ENCODE measurements at regions not wholly inside any gene's neighbourhood (a gene's known extent, or its start where the extent isn't known, plus 50 kb on each side); places are given as distances from the start of the nearest gene placed in this dataset.

DNA sequence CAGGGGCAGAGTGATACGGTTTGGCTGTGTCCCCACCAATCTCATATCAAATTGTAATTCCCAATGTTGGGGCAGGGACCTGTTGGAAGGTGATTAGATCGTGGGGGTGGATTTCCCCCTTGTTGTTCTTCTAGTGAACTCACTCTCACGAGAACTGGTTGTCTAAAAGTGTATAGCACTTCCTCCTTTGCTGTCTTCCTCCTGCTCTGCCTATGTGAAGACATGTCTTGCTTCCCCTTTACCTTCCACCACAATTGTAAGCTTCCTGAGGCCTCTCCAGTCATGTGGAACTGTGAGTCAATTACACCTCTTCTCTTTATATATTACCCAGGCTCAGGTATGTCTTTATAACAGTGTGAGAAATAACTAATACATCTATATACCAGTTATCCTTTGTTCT lies 706.4 kb upstream of the KLHL1 start:
- H3K4me3 Mint-ChIP-seq, result no peak overlapping the region
- no peaks in the 10 kb centered on the region for H3K36me3 Mint-ChIP-seq (ENCODE audit: low read depth)
- DNase-seq, result no peak
- TF ChIP-seq, protein P1, sequence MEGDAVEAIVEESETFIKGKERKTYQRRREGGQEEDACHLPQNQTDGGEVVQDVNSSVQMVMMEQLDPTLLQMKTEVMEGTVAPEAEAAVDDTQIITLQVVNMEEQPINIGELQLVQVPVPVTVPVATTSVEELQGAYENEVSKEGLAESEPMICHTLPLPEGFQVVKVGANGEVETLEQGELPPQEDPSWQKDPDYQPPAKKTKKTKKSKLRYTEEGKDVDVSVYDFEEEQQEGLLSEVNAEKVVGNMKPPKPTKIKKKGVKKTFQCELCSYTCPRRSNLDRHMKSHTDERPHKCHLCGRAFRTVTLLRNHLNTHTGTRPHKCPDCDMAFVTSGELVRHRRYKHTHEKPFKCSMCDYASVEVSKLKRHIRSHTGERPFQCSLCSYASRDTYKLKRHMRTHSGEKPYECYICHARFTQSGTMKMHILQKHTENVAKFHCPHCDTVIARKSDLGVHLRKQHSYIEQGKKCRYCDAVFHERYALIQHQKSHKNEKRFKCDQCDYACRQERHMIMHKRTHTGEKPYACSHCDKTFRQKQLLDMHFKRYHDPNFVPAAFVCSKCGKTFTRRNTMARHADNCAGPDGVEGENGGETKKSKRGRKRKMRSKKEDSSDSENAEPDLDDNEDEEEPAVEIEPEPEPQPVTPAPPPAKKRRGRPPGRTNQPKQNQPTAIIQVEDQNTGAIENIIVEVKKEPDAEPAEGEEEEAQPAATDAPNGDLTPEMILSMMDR (conservative IDR thresholded peaks at IDR 0.05), result no peak
- 83 to 100% methylated on average over 1 to 3 of the region's 3 CpGs for WGBS, 2 experiments (ENCODE audit: insufficient coverage in 1 of 2, insufficient read length in 1 of 2)
- Histone ChIP-seq H3K27ac (ENCODE audit: low read depth, low read length) (no peak overlapping the region), H3K4me3 (ENCODE audit: low read length) (no peak overlapping the region), H3K9me3 (ENCODE audit: control insufficient read depth, low read length) (no peaks in the 10 kb centered on the region), H3K27me3 (ENCODE audit: control insufficient read depth, insufficient read depth, low read length, poor library complexity, severe bottlenecking) (no peaks in the 10 kb centered on the region), H3K9ac (ENCODE audit: extremely low read depth, low read length, poor library complexity, severe bottlenecking) (no peak overlapping the region), H3K36me3 (ENCODE audit: control insufficient read depth, insufficient read depth, low read length) (no peaks in the 10 kb centered on the region), H3K4me1 (ENCODE audit: control insufficient read depth, insufficient read depth, low read length) (no peaks in the 10 kb centered on the region)
- peaks cover 5% of the 10 kb centered on the region for H3K4me1 Mint-ChIP-seq
- no peaks in the 10 kb centered on the region for H3K9me3 Mint-ChIP-seq
- no peak overlapping the region for H3K27ac Mint-ChIP-seq
- H3K27me3 Mint-ChIP-seq (ENCODE audit: insufficient read depth), result no peaks in the 10 kb centered on the region

DNA sequence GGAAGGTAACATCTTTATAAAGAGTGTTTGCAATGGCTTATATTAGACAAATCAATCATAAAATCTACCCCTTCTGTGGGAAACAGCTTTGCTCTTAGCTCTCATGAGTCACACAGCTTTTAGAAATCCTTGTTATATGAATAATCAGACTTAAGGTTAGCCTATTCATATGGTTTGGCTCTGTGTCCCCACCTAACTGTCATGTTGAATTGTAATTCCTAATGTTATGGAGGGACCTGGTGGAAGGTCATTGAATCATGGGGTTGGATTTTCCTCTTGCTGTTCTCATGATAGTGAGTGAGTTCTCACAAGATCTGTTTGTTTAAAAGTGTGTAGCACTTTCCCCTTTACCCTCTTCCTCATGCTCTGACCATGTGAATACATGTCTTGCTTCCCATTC lies 704.2 kb upstream of the KLHL1 start:
- Histone ChIP-seq H3K36me3 (ENCODE audit: control insufficient read depth, insufficient read depth, low read length) (no peaks in the 10 kb centered on the region), H3K27ac (ENCODE audit: low read depth, low read length) (no peak overlapping the region), H3K27me3 (ENCODE audit: control insufficient read depth, insufficient read depth, low read length, poor library complexity, severe bottlenecking) (no peaks in the 10 kb centered on the region), H3K4me3 (ENCODE audit: low read length) (no peak overlapping the region), H3K4me1 (ENCODE audit: control insufficient read depth, insufficient read depth, low read length) (no peaks in the 10 kb centered on the region), H3K9me3 (ENCODE audit: control insufficient read depth, low read length) (peaks cover 7% of the 10 kb centered on the region), H3K9ac (ENCODE audit: extremely low read depth, low read length, poor library complexity, severe bottlenecking) (no peak overlapping the region)
- no peak overlapping the region for H3K4me3 Mint-ChIP-seq
- H3K36me3 Mint-ChIP-seq (ENCODE audit: low read depth), result no peaks in the 10 kb centered on the region
- peaks cover 13% of the 10 kb centered on the region for H3K9me3 Mint-ChIP-seq
- DNase-seq, result no peak
- H3K27me3 Mint-ChIP-seq (ENCODE audit: insufficient read depth), result no peaks in the 10 kb centered on the region
- H3K27ac Mint-ChIP-seq, result no peak overlapping the region
- TF ChIP-seq, protein P1 (conservative IDR thresholded peaks at IDR 0.05), result no peak
- peaks cover 9% of the 10 kb centered on the region for H3K4me1 Mint-ChIP-seq

DNA sequence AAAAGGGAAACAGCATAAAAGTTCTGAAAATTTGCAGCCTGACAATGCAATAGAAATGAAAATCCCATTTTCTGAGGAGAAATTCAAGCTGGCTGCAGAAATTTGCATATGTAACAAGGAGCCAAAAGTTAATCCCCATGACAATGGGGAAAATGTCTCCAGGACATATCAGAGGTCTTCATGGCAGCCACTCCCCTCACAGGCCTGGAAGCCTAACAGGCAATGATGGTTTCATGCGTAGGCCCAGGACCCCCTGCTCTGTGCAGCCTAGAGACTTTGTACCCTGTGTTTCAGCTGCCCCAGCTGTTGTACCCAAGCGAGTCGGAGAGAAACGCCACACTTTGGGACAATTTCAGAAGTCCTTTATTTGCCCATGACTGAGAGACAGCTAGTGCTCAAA lies 701.3 kb upstream of the KLHL1 start:
- DNase-seq, result no peak
- Mint-ChIP-seq H3K9me3 (peaks cover 13% of the 10 kb centered on the region), H3K4me3 (no peak overlapping the region), H3K4me1 (peaks cover 9% of the 10 kb centered on the region), H3K27me3 (ENCODE audit: insufficient read depth) (no peaks in the 10 kb centered on the region), H3K27ac (no peak overlapping the region), H3K36me3 (ENCODE audit: low read depth) (no peaks in the 10 kb centered on the region)
- H3K4me1 ChIP-seq (ENCODE audit: control insufficient read depth, insufficient read depth, low read length), result no peaks in the 10 kb centered on the region
- no peak overlapping the region for H3K4me3 ChIP-seq (ENCODE audit: low read length)
- H3K27ac ChIP-seq (ENCODE audit: low read depth, low read length), result no peak overlapping the region
- H3K9me3 ChIP-seq (ENCODE audit: control insufficient read depth, low read length), result peaks cover 7% of the 10 kb centered on the region
- TF ChIP-seq, protein P1 (conservative IDR thresholded peaks at IDR 0.05), result no peak
- WGBS, 2 experiments (ENCODE audit: insufficient coverage in 1 of 2, insufficient read length in 1 of 2), result 89 to 96% methylated on average over 4 of the region's 4 CpGs
- no peak overlapping the region for H3K9ac ChIP-seq (ENCODE audit: extremely low read depth, low read length, poor library complexity, severe bottlenecking)
- no peaks in the 10 kb centered on the region for H3K27me3 ChIP-seq (ENCODE audit: control insufficient read depth, insufficient read depth, low read length, poor library complexity, severe bottlenecking)
- H3K36me3 ChIP-seq (ENCODE audit: control insufficient read depth, insufficient read depth, low read length), result no peaks in the 10 kb centered on the region

Data from endodermal cell (in vitro differentiated cells).